ENCODE measurements at regions not wholly inside any gene's neighbourhood (a gene's known extent, or its start where the extent isn't known, plus 50 kb on each side); places are given as distances from the start of the nearest gene placed in this dataset.
"Not testable (repeated sequence)": the region's sequence is repeated elsewhere in the genome, so short reads cannot be mapped to it uniquely, and the experiment has no call there.

GRCh38 chr2:180927030-180927686 is 53.2 kb upstream of the UBE2E3 start:
- no peak for DNase-seq

- no peak for DNase-seq
Observed at GRCh38 chr2:180925700-180926099, 54.7 kb upstream of the UBE2E3 start.

GRCh38 chr2:180924063-180924462 is 56.3 kb upstream of the UBE2E3 start:
- DNase-seq, result no peak

- DNase-seq, result no peak
Observed at GRCh38 chr2:180910831-180911665, 69.4 kb upstream of the UBE2E3 start.

GRCh38 chr2:180907731-180908130 is 72.7 kb upstream of the UBE2E3 start:
- DNase-seq, result no peak

- DNase-seq, result no peak
Observed at GRCh38 chr2:180905461-180905860, 74.9 kb upstream of the UBE2E3 start.

GRCh38 chr2:180905002-180905401 is 75.4 kb upstream of the UBE2E3 start:
- peak; percentile 3 for DNase-seq

GRCh38 chr2:180901331-180901730 is 79.1 kb upstream of the UBE2E3 start:
- no peak for DNase-seq

- DNase-seq, result no peak
Observed at GRCh38 chr2:180893752-180894151, 86.7 kb upstream of the UBE2E3 start.

GRCh38 chr2:180892091-180892490 is 88.3 kb upstream of the UBE2E3 start:
- no peak for DNase-seq

- DNase-seq, result no peak
Observed at GRCh38 chr2:180891360-180891759, 89.0 kb upstream of the UBE2E3 start.

- DNase-seq, result no peak
Observed at GRCh38 chr2:180890781-180891180, 89.6 kb upstream of the UBE2E3 start.

- DNase-seq, result no peak
Observed at GRCh38 chr2:180882959-180883358, 97.4 kb upstream of the UBE2E3 start.

- no peak for DNase-seq
Observed at GRCh38 chr2:180876506-180876905, 103.9 kb upstream of the UBE2E3 start.

- no peak for DNase-seq
Observed at GRCh38 chr2:180873219-180873618, 107.2 kb upstream of the UBE2E3 start.

- DNase-seq, result not testable (repeated sequence)
Observed at GRCh38 chr2:180872781-180873180, 107.6 kb upstream of the UBE2E3 start.

GRCh38 chr2:180872255-180872654 is 108.2 kb upstream of the UBE2E3 start:
- no peak for DNase-seq

GRCh38 chr2:180871649-180872048 is 108.8 kb upstream of the UBE2E3 start:
- no peak for DNase-seq

GRCh38 chr2:180849851-180850250 is 130.6 kb upstream of the UBE2E3 start:
- DNase-seq, result no peak

- no peak for DNase-seq
Observed at GRCh38 chr2:180848393-180848792, 132.0 kb upstream of the UBE2E3 start.

- no peak for DNase-seq
Observed at GRCh38 chr2:180846756-180847472, 133.5 kb upstream of the UBE2E3 start.

GRCh38 chr2:180842461-180842860 is 137.9 kb upstream of the UBE2E3 start:
- DNase-seq, result no peak

GRCh38 chr2:180840641-180841040 is 139.8 kb upstream of the UBE2E3 start:
- no peak for DNase-seq

- DNase-seq, result no peak
Observed at GRCh38 chr2:180829836-180830235, 150.6 kb upstream of the UBE2E3 start.

Measured in hematopoietic multipotent progenitor cell treated with erythropoietin and hydrocortisone succinate and interleukin-3 and kit ligand, for 4 days (in vitro differentiated cells).